Kidney (tissue), 13 donors: ENCODE measurements at regions not wholly inside any gene's neighbourhood (a gene's known extent, or its start where the extent isn't known, plus 50 kb on each side); places are given as distances from the start of the nearest gene placed in this dataset.

Experiments used
- DNase-seq, 5 donors: peaks; one replicate each; pipeline ENCODE4 v3.0.0-alpha.2; 2013 to 2020
- FAIRE-seq: peaks from 2 replicates; lab custom pipeline; 2012; peaks lifted over from hg19 to GRCh38; lab: Jason Lieb, UNC
- H3K27ac ChIP-seq, 2 donors: one replicate each; pipeline ENCODE4 v1.7.0; 2013; ENCODE audit warnings: low read depth in 2 of 2, low read length in 2 of 2, inconsistent platforms in 1 of 2
- H3K27me3 ChIP-seq: one replicate; pipeline ENCODE4 v1.7.1; 2013; ENCODE audit warnings: low read length, inconsistent platforms; ENCODE audit not compliant: control insufficient read depth, insufficient read depth
- H3K36me3 ChIP-seq, 3 donors: one replicate each; pipeline versions ENCODE4 v1.7.0 to v1.7.1; 2013; ENCODE audit warnings: low read length in 3 of 3, control low read depth in 1 of 3, inconsistent platforms in 1 of 3; ENCODE audit not compliant: insufficient read depth in 3 of 3, control insufficient read depth in 2 of 3
- H3K4me1 ChIP-seq, 3 donors: one replicate each; pipeline versions ENCODE4 v1.7.0 to v1.7.1; 2013; ENCODE audit warnings: low read length in 3 of 3, inconsistent platforms in 1 of 3, low read depth in 1 of 3; ENCODE audit not compliant: control insufficient read depth in 2 of 3, insufficient read depth in 2 of 3
- H3K4me3 ChIP-seq, 3 donors: one replicate each; pipeline versions ENCODE4 v1.7.0 to v1.8.1; 2013; ENCODE audit warnings: low read length in 3 of 3, control low read depth in 1 of 3, inconsistent platforms in 1 of 3
- H3K9ac ChIP-seq, 3 donors: one replicate each; pipeline versions ENCODE4 v1.7.0 to v1.7.1; 2013; ENCODE audit warnings: low read length in 3 of 3, control low read depth in 1 of 3, inconsistent platforms in 1 of 3
- H3K9me3 ChIP-seq, 3 donors: one replicate each; pipeline versions ENCODE4 v1.7.0 to v1.7.1; 2013; ENCODE audit warnings: low read length in 3 of 3, control low read depth in 1 of 3, inconsistent platforms in 1 of 3; ENCODE audit not compliant: control insufficient read depth in 2 of 3, insufficient read depth in 1 of 3
- intact Hi-C: fragments of 100-400 bp; cut with DNase I; formaldehyde crosslinking; loops from one replicate; pipeline ENCODE4 v1.11.1; 2022
- TF ChIP-seq, protein P1 (sequence below): IDR thresholded peaks from 3 replicates; pipeline ENCODE4 v1.5.1; 2012; ENCODE audit warnings: mild to moderate bottlenecking, moderate library complexity, borderline replicate concordance; ENCODE audit not compliant: insufficient read depth; ENCODE audit errors: extremely low read depth
- donor health status: control.
- donor health status: control.
- donor health status: control.
- donor health status: control.
- donor health status: control.
- donor health status: DM: yes; HTN: yes; CAD: no.
- donor health status: Normal renal cell carcinoma (clear cell type).

DNA sequence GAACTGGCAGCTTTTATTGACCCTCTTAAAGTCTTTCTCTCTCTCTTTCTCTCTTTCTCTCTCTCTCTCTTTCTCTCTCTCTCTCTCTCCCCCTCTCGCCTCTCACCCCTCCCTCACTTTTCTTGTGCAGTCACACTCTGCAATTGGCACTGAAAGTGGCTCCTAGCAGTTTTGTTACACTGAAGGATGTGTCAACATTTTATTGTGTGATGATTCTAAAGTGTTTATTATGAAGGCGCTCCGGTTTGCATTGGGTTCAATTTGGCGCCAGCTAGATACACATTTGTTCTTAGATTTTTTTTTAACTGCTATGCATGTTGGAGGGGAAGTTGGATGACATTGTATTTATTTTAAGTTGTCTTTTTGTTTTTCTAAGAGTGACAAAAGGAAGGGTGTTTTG is 64.0 kb upstream of the CHRM3 start:
- H3K4me1 ChIP-seq, result no peaks in the 10 kb centered on the region
- no peak for DNase-seq
- H3K9me3 ChIP-seq, result no peaks in the 10 kb centered on the region
- no peaks in the 10 kb centered on the region for H3K36me3 ChIP-seq
- intact Hi-C loops, result no loop called here
- TF ChIP-seq, protein P1, sequence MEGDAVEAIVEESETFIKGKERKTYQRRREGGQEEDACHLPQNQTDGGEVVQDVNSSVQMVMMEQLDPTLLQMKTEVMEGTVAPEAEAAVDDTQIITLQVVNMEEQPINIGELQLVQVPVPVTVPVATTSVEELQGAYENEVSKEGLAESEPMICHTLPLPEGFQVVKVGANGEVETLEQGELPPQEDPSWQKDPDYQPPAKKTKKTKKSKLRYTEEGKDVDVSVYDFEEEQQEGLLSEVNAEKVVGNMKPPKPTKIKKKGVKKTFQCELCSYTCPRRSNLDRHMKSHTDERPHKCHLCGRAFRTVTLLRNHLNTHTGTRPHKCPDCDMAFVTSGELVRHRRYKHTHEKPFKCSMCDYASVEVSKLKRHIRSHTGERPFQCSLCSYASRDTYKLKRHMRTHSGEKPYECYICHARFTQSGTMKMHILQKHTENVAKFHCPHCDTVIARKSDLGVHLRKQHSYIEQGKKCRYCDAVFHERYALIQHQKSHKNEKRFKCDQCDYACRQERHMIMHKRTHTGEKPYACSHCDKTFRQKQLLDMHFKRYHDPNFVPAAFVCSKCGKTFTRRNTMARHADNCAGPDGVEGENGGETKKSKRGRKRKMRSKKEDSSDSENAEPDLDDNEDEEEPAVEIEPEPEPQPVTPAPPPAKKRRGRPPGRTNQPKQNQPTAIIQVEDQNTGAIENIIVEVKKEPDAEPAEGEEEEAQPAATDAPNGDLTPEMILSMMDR, result no peak
- no peak overlapping the region for H3K9ac ChIP-seq
- FAIRE-seq, result no peak
- H3K4me3 ChIP-seq, result no peak overlapping the region
- H3K27ac ChIP-seq, result no peak overlapping the region
- no peaks in the 10 kb centered on the region for H3K27me3 ChIP-seq

DNA sequence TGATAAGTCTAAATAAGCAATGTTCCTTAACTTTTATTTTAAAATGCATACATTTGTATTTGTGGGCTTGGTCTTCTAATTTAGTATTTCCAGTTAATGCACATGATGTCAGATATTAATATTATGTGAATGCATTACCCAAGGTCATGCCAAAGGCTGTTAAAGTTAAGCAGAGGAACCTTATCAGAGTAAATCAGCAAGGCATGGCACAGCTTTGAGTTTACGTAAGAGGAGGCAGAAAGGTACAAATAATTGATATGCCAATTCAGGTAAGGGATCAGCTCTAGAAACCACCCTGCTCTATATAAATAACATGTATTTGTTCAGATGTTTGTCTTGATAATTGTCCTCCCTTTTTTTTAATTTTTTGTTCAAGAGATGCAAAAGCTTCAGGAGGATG is 64.5 kb upstream of the CHRM3 start:
- TF ChIP-seq, protein P1, result no peak
- intact Hi-C loops, result no loop called here
- FAIRE-seq, result no peak
- H3K4me1 ChIP-seq, result no peaks in the 10 kb centered on the region
- H3K9ac ChIP-seq, result no peak overlapping the region
- no peaks in the 10 kb centered on the region for H3K27me3 ChIP-seq
- H3K4me3 ChIP-seq, result no peak overlapping the region
- H3K9me3 ChIP-seq, result no peaks in the 10 kb centered on the region
- no peak overlapping the region for H3K27ac ChIP-seq
- no peaks in the 10 kb centered on the region for H3K36me3 ChIP-seq
- no peak for DNase-seq

DNA sequence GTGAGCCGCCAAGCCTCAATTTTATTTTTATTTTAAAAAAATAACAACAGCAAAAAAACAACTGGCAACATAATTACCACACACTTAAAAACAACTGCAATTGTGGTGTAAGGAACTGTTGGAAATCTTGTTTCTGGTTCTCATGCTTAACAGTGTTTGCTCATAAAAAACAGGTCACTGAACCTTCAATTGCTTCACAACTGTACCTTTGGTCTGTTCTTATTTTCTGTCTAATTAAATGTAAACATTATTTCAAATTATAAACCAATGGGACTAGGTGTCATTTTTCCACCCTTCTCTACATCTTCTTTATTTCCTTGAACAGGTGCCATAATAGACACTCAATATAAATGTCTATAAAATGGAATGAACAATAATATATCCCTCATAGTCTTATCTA is 68.4 kb upstream of the CHRM3 start:
- no peak overlapping the region for H3K27ac ChIP-seq
- no peaks in the 10 kb centered on the region for H3K27me3 ChIP-seq
- H3K36me3 ChIP-seq, result no peaks in the 10 kb centered on the region
- no peak overlapping the region for H3K9ac ChIP-seq
- no peaks in the 10 kb centered on the region for H3K4me1 ChIP-seq
- no peak overlapping the region for H3K4me3 ChIP-seq
- TF ChIP-seq, protein P1, result no peak
- DNase-seq (no peak), FAIRE-seq (no peak)
- no peaks in the 10 kb centered on the region for H3K9me3 ChIP-seq
- intact Hi-C loops, result no loop called here

DNA sequence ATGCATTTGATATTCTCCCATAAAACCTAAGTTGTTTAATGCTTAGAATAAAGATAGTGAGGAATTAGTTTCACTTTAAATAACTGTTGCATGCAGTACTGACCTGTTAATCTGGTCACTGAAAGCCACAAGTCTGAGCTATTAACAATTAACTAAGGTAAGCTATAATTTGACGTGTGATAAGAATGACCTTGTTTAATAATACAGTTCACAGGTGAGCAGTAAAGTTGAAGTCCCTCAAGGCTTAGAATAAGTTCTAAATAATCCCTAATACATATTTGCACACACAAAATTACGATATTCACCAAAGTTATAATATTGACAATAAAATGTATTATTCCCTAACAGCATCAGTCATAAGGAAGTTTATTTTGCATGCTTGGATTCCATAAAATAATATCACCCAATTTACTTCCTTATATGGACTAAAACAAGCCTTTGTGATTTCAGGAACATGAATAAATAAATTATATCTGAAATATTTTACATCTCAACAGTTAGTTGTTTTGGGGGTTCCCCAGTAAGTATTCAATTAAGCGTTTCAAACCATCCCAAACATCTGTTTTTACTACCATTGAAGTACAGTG is 70.6 kb upstream of the CHRM3 start:
- peak; percentile 72 for FAIRE-seq
- Histone ChIP-seq H3K4me3 (peak overlapping the region; percentile 2 to 72 (median 15)), H3K27ac (peak overlapping the region in 1 of 2 donors; percentile 34), H3K4me1 (no peaks in the 10 kb centered on the region), H3K9me3 (no peaks in the 10 kb centered on the region), H3K36me3 (no peaks in the 10 kb centered on the region), H3K27me3 (no peaks in the 10 kb centered on the region), H3K9ac (no peak overlapping the region)
- TF ChIP-seq, protein P1, result no peak
- intact Hi-C loops, result no loop called here
- DNase-seq, result peak in 1 of 5 donors; percentile 17
